ENCODE measurements at regions not wholly inside any gene's neighbourhood (a gene's known extent, or its start where the extent isn't known, plus 50 kb on each side); places are given as distances from the start of the nearest gene placed in this dataset.

- TF ChIP-seq CTCF (IDR thresholded peaks at IDR 0.05; ENCODE audit: low read length) (no peak), EZH2phosphoT487 (IDR thresholded peaks at IDR 0.05; ENCODE audit: low read length) (no peak), EZH2 (optimal IDR thresholded peaks at IDR 0.05; ENCODE audit: low read depth, low read length) (no peak)
Measured at GRCh38 chr2:58655152-58655551, 414.0 kb upstream of the FANCL start.

All from MM.1S (cell line).